NOMO-1 (cell line): ENCODE measurements at regions not wholly inside any gene's neighbourhood (a gene's known extent, or its start where the extent isn't known, plus 50 kb on each side); places are given as distances from the start of the nearest gene placed in this dataset.
A peak's percentile ranks its signal among the peaks of the same experiment; 100 is the strongest.
"Not testable (repeated sequence)": the region's sequence is repeated elsewhere in the genome, so short reads cannot be mapped to it uniquely, and the experiment has no call there.

Experiments
- DNase-seq, 2 experiments: peaks; one replicate each; lab custom pipeline; 2025; ENCODE audit not compliant: unreplicated experiment in 2 of 2; lab: John Stamatoyannopoulos, UW

- no peak for DNase-seq
These were observed 313.1 kb downstream of the SV2B start for GRCh38 chr15:91413142-91413541.

GRCh38 chr15:91414124-91414523 is 314.1 kb downstream of the SV2B start:
- no peak for DNase-seq

GRCh38 chr15:91415258-91415657 is 315.2 kb downstream of the SV2B start:
- DNase-seq, result not testable (repeated sequence)

GRCh38 chr15:91420689-91421088 is 320.6 kb downstream of the SV2B start:
- no peak for DNase-seq

- no peak for DNase-seq
These were observed 322.7 kb downstream of the SV2B start for GRCh38 chr15:91422797-91423196.

- no peak for DNase-seq
These were observed 323.9 kb downstream of the SV2B start for GRCh38 chr15:91424001-91424400.

GRCh38 chr15:91426412-91426811 is 326.4 kb downstream of the SV2B start:
- no peak for DNase-seq

GRCh38 chr15:91429973-91430372 is 329.9 kb downstream of the SV2B start:
- DNase-seq, result peak in 1 of 2 experiments; percentile 2

GRCh38 chr15:91431041-91431715 is 331.1 kb downstream of the SV2B start:
- DNase-seq, result no peak

- DNase-seq, result no peak
These were observed 335.1 kb downstream of the SV2B start for GRCh38 chr15:91435113-91435512.

- no peak for DNase-seq
These were observed 344.6 kb downstream of the SV2B start for GRCh38 chr15:91444656-91445055.

- DNase-seq, result no peak
These were observed 345.7 kb downstream of the SV2B start for GRCh38 chr15:91445695-91446228.

GRCh38 chr15:91447991-91448644 is 348.1 kb downstream of the SV2B start:
- DNase-seq, result no peak

- DNase-seq, result not testable (repeated sequence)
These were observed 353.3 kb downstream of the SV2B start for GRCh38 chr15:91453376-91453775.

- DNase-seq, result no peak
These were observed 356.2 kb downstream of the SV2B start for GRCh38 chr15:91456251-91456718.

- no peak for DNase-seq
These were observed 356.9 kb downstream of the SV2B start for GRCh38 chr15:91456921-91457320.

GRCh38 chr15:91461377-91461776 is 361.3 kb downstream of the SV2B start:
- DNase-seq, result no peak

GRCh38 chr15:91465086-91465485 is 365.0 kb downstream of the SV2B start:
- DNase-seq, result no peak

- no peak for DNase-seq
These were observed 365.6 kb downstream of the SV2B start for GRCh38 chr15:91465696-91466095.

- no peak for DNase-seq
These were observed 369.0 kb downstream of the SV2B start for GRCh38 chr15:91468871-91469580.
